GM12878 (cell line): ENCODE measurements at regions not wholly inside any gene's neighbourhood (a gene's known extent, or its start where the extent isn't known, plus 50 kb on each side); places are given as distances from the start of the nearest gene placed in this dataset.
"Not testable (repeated sequence)": the region's sequence is repeated elsewhere in the genome, so short reads cannot be mapped to it uniquely, and the experiment has no call there.

ENCODE experiments used
- ATAC-seq: fragments of 200-7000 bp; cut with Tn5 transposase; 3 replicates; pipeline ENCODE4 v1.9.1; 2020; ENCODE audit warnings: mild to moderate bottlenecking, moderate library complexity
- BruUV-seq: library from RNA; stranded (reverse); fragments of 400-500 nt; replicated peaks from 2 replicates; lab custom pipeline; 2021; lab: Mats Ljungman, UMichigan
- CTCF ChIA-PET: fragments of 300-600 bp; sonication (Branson Sonifier 250); formaldehyde crosslinking; extraction: SDS; loops from one replicate; lab custom pipeline; 2021; ENCODE audit warnings: inconsistent platforms; lab: Yijun Ruan, JAX
- POLR2A ChIA-PET: fragments of 350-600 bp; formaldehyde crosslinking; extraction: SDS; loops from one replicate; lab custom pipeline; 2021; ENCODE audit warnings: inconsistent platforms; lab: Charles Lee
- RAD21 ChIA-PET: fragments of 300-600 bp; sonication (Branson Sonifier 250); formaldehyde crosslinking; loops from one replicate; lab custom pipeline; 2023; ENCODE audit warnings: antibody characterized with exemption; ENCODE audit not compliant: unreplicated experiment; lab: Charles Lee
- SMC1A ChIA-PET: fragments of 300-600 bp; sonication (Branson Sonifier 250); formaldehyde crosslinking; loops from one replicate; lab custom pipeline; 2023; ENCODE audit not compliant: unreplicated experiment, uncharacterized antibody; lab: Charles Lee
- DNase-seq: peaks from one replicate; pipeline ENCODE4 v3.0.0-alpha.2; 2011; ENCODE audit warnings: low read depth, low spot score
- FAIRE-seq: peaks from 3 replicates; lab custom pipeline; 2011; peaks lifted over from hg19 to GRCh38; lab: Jason Lieb, UNC
- H2AFZ ChIP-seq: 2 replicates; pipeline ENCODE4 v1.6.0; 2011; ENCODE audit warnings: low read depth, low read length, control low read depth; ENCODE audit not compliant: control insufficient read depth
- H3K27ac ChIP-seq: 2 replicates; pipeline ENCODE4 v1.5.1; 2011; ENCODE audit warnings: control low read depth; ENCODE audit not compliant: control insufficient read depth, insufficient read depth
- H3K27me3 ChIP-seq, 2 experiments: replicated peaks in 1 of 2; 2 replicates each; pipeline versions ENCODE4 v1.6.0 to v1.6.1; 2011; ENCODE audit warnings: low read length in 1 of 2; ENCODE audit not compliant: control insufficient read depth in 2 of 2, insufficient read depth in 2 of 2
- H3K36me3 ChIP-seq, 2 experiments: 2 replicates each; pipeline ENCODE4 v1.5.1; 2011; ENCODE audit warnings: low read length in 1 of 2; ENCODE audit not compliant: control insufficient read depth in 2 of 2, insufficient read depth in 2 of 2
- H3K4me1 ChIP-seq: 2 replicates; pipeline ENCODE4 v1.6.1; 2011; ENCODE audit warnings: mild to moderate bottlenecking, low read length, moderate library complexity, mixed read lengths; ENCODE audit not compliant: control insufficient read depth, insufficient read depth
- H3K4me2 ChIP-seq: 2 replicates; pipeline ENCODE4 v1.6.0; 2011; ENCODE audit warnings: control low read depth; ENCODE audit not compliant: control insufficient read depth, insufficient read depth
- H3K4me3 ChIP-seq: fragments of 200-600 bp; sonication (generic); 2 replicates; pipeline ENCODE4 v1.5.1; 2016
- H3K79me2 ChIP-seq: 2 replicates; pipeline ENCODE4 v1.6.0; 2011; ENCODE audit warnings: low read length; ENCODE audit not compliant: control insufficient read depth, insufficient read depth
- H3K9ac ChIP-seq: 2 replicates; pipeline ENCODE4 v1.8.0; 2011; ENCODE audit warnings: low read length, control low read depth, mixed read lengths; ENCODE audit not compliant: control insufficient read depth, insufficient read depth
- H3K9me3 ChIP-seq: replicated peaks from 3 replicates; pipeline ENCODE4 v1.5.1; 2011; ENCODE audit warnings: mild to moderate bottlenecking, low read length; ENCODE audit not compliant: control insufficient read depth, insufficient read depth
- H4K20me1 ChIP-seq: 2 replicates; pipeline ENCODE4 v1.6.0; 2011; ENCODE audit not compliant: control insufficient read depth, insufficient read depth
- CHD2 ChIP-seq: IDR thresholded peaks from 2 replicates; pipeline ENCODE4 v1.6.1; 2011; ENCODE audit warnings: low read depth, low read length, improper control_type of control experiment, borderline replicate concordance
- CREB1 ChIP-seq: IDR thresholded peaks from 2 replicates; pipeline ENCODE4 v1.6.1; 2012; ENCODE audit warnings: low read depth, mild to moderate bottlenecking, inconsistent platforms
- HDAC6 ChIP-seq: fragments of 200-600 bp; sonication (generic); IDR thresholded peaks from one replicate; pipeline ENCODE4 v1.8.0; 2017; ENCODE audit warnings: antibody characterized with exemption; ENCODE audit not compliant: unreplicated experiment
- JUND ChIP-seq: IDR thresholded peaks from 2 replicates; pipeline ENCODE4 v1.6.1; 2012; ENCODE audit warnings: low read depth, mild to moderate bottlenecking, low read length, improper control_type of control experiment, moderate library complexity
- LARP7 ChIP-seq: fragments of 450-650 bp; IDR thresholded peaks from 2 replicates; pipeline ENCODE4 v1.6.1; 2017; ENCODE audit warnings: mild to moderate bottlenecking
- MEF2A ChIP-seq: IDR thresholded peaks from 2 replicates; pipeline ENCODE4 v1.6.1; 2011; ENCODE audit warnings: low read depth, mild to moderate bottlenecking, low read length, moderate library complexity; ENCODE audit not compliant: insufficient read depth
- MEF2B ChIP-seq: fragments of 450-650 bp; IDR thresholded peaks from 2 replicates; pipeline ENCODE4 v1.6.1; 2018; ENCODE audit warnings: mild to moderate bottlenecking, moderate library complexity; ENCODE audit not compliant: partially characterized antibody, poor library complexity, severe bottlenecking
- PBX3 ChIP-seq: IDR thresholded peaks from 2 replicates; pipeline ENCODE4 v1.6.1; 2011; ENCODE audit warnings: mild to moderate bottlenecking, low read depth, low read length, moderate library complexity; ENCODE audit not compliant: insufficient replicate concordance
- SREBF1 ChIP-seq: IDR thresholded peaks from 2 replicates; pipeline ENCODE4 v1.6.1; 2012; ENCODE audit warnings: mild to moderate bottlenecking, low read length
- STAT1 ChIP-seq: fragments of 450-650 bp; conservative IDR thresholded peaks from 2 replicates; pipeline ENCODE4 v1.6.1; 2014; ENCODE audit warnings: antibody characterized with exemption, mild to moderate bottlenecking
- STAT3 ChIP-seq: IDR thresholded peaks from 2 replicates; pipeline ENCODE4 v1.6.1; 2011; ENCODE audit warnings: low read depth, low read length, improper control_type of control experiment
- ZSCAN29 ChIP-seq: fragments of 450-650 bp; IDR thresholded peaks from 2 replicates; pipeline ENCODE4 v1.6.1; 2017; ENCODE audit warnings: mild to moderate bottlenecking, moderate library complexity
- WGBS: methylation state at CpG from one replicate; pipeline ENCODE4 v1.1.6; 2016; ENCODE audit warnings: low lambda C conversion rate; ENCODE audit not compliant: insufficient replicate concordance, insufficient coverage; ENCODE audit errors: missing lambda C conversion rate; 5-methylcytosine and 5-hydroxymethylcytosine counted together
- in situ Hi-C: fragments of 300-500 bp; cut with MboI; formaldehyde crosslinking; loops from 9 replicates; pipeline ENCODE4 v1.14.3; 2018; ENCODE audit warnings: mixed read lengths
- intact Hi-C: fragments of 100-400 bp; cut with micrococcal nuclease; formaldehyde crosslinking; loops from one replicate; pipeline ENCODE4 v1.14.2; 2022; ENCODE audit not compliant: unreplicated experiment

GRCh38 chr9:82424599-82425120, 436.1 kb downstream of the SPATA31D1 start:
- ChIA-PET SMC1A (interaction anchor here (0.6 kb wide), 1 partner anchor 168 kb away, joined by 3 read pairs; no protein-coding TSS in a partner anchor), RAD21 (no interaction called here), CTCF (no interaction called here), POLR2A (no interaction called here)
- Histone ChIP-seq H3K79me2 (no peaks in the 10 kb centered on the region), H2AFZ (no peak overlapping the region), H4K20me1 (no peaks in the 10 kb centered on the region), H3K9me3 (no peaks in the 10 kb centered on the region), H3K4me1 (no peaks in the 10 kb centered on the region), H3K27me3 (no peaks in the 10 kb centered on the region), H3K9ac (no peak overlapping the region), H3K27ac (no peak overlapping the region), H3K4me3 (no peak overlapping the region), H3K4me2 (no peak overlapping the region), H3K36me3 (no peaks in the 10 kb centered on the region)
- ATAC-seq (no peak), DNase-seq (no peak), FAIRE-seq (no peak)
- BruUV-seq = no TSS peak
- in situ Hi-C loops (no loop called here), intact Hi-C loops (no loop called here)
- TF ChIP-seq LARP7 (no peak), STAT3 (no peak), MEF2A (no peak)

GRCh38 chr9:82431121-82431520, 442.5 kb downstream of the SPATA31D1 start:
- Histone ChIP-seq H3K9ac (no peak overlapping the region), H3K27me3 (no peaks in the 10 kb centered on the region), H2AFZ (no peak overlapping the region), H4K20me1 (no peaks in the 10 kb centered on the region), H3K9me3 (no peaks in the 10 kb centered on the region), H3K4me2 (no peak overlapping the region), H3K4me1 (no peaks in the 10 kb centered on the region), H3K79me2 (no peaks in the 10 kb centered on the region), H3K27ac (no peak overlapping the region), H3K36me3 (no peaks in the 10 kb centered on the region), H3K4me3 (no peak overlapping the region)
- TF ChIP-seq PBX3 (no peak), ZSCAN29 (no peak), STAT1 (no peak), JUND (no peak), HDAC6 (no peak), CREB1 (no peak), CHD2 (no peak), MEF2B (no peak), SREBF1 (no peak)
- POLR2A ChIA-PET = no interaction called here
- no peak for DNase-seq
- BruUV-seq = no TSS peak
- no peak for ATAC-seq
- RAD21 ChIA-PET = no interaction called here
- in situ Hi-C loops (no loop called here), intact Hi-C loops (no loop called here)
- 38% methylated on average over 16 of the region's 18 CpGs for WGBS
- FAIRE-seq = no peak
- SMC1A ChIA-PET = no interaction called here
- CTCF ChIA-PET = no interaction called here

GRCh38 chr9:82433290-82433931, 444.8 kb downstream of the SPATA31D1 start:
- ATAC-seq, BruUV-seq, H3K4me3 ChIP-seq, H2AFZ ChIP-seq, H3K27me3 ChIP-seq, POLR2A ChIA-PET, CTCF ChIA-PET, H3K36me3 ChIP-seq, H3K4me1 ChIP-seq, H3K4me2 ChIP-seq, H3K9me3 ChIP-seq, H4K20me1 ChIP-seq, in situ Hi-C loops, DNase-seq, intact Hi-C loops, RAD21 ChIA-PET, FAIRE-seq, H3K79me2 ChIP-seq, H3K9ac ChIP-seq, H3K27ac ChIP-seq, SMC1A ChIA-PET: not testable (repeated sequence)
- WGBS = 48% methylated on average over 12 of the region's 15 CpGs
